Stomach (tissue), 8 donors: ENCODE measurements at regions not wholly inside any gene's neighbourhood (a gene's known extent, or its start where the extent isn't known, plus 50 kb on each side); places are given as distances from the start of the nearest gene placed in this dataset.

Experiments
- DNase-seq, 2 donors: peaks; one replicate each; pipeline versions ENCODE4 v3.0.0 to v3.0.0-alpha.2; 2013 to 2019
- H3K27ac ChIP-seq, 5 donors: fragments of 200-600 bp in 4 of 5; sonication (generic) in 4 of 5; one replicate each; pipeline ENCODE4 v1.5.1; 2013 to 2019; ENCODE audit warnings: mild to moderate bottlenecking in 1 of 5, moderate library complexity in 1 of 5
- H3K27me3 ChIP-seq, 3 donors: fragments of 200-600 bp; sonication (generic); one replicate each; pipeline ENCODE4 v1.5.1; 2017 to 2019; ENCODE audit warnings: mixed run types in 1 of 3
- H3K36me3 ChIP-seq, 4 donors: fragments of 200-600 bp; sonication (generic); 1 replicate in 3 of 4; 2 replicates in 1 of 4; pipeline ENCODE4 v1.5.1; 2016 to 2019
- H3K4me1 ChIP-seq, 4 donors: fragments of 200-600 bp; sonication (generic); one replicate each; pipeline ENCODE4 v1.5.1; 2016 to 2019
- H3K4me3 ChIP-seq, 4 donors: fragments of 200-600 bp; sonication (generic) in 3 of 4; one replicate each; pipeline ENCODE4 v1.5.1; 2016 to 2019; ENCODE audit warnings: mild to moderate bottlenecking in 1 of 4
- H3K9me3 ChIP-seq, 4 donors: fragments of 200-600 bp; sonication (generic); one replicate each; pipeline ENCODE4 v1.5.1; 2016 to 2019
- EP300 ChIP-seq: sonication (generic); formaldehyde crosslinking; IDR thresholded peaks from one replicate; pipeline ENCODE4 v1.6.1; 2017; ENCODE audit warnings: antibody characterized with exemption
- POLR2A ChIP-seq, 4 donors: fragments of 450-650 bp; IDR thresholded peaks; one replicate each; pipeline ENCODE4 v1.6.1; 2016; ENCODE audit warnings: antibody characterized with exemption in 4 of 4, control low read depth in 2 of 4, mild to moderate bottlenecking in 1 of 4, moderate library complexity in 1 of 4
- POLR2AphosphoS5 ChIP-seq, 3 donors: sonication (generic); formaldehyde crosslinking; IDR thresholded peaks; one replicate each; pipeline ENCODE4 v1.6.1; 2016; ENCODE audit warnings: antibody characterized with exemption in 3 of 3
- WGBS, 5 donors: extraction: QIAGEN DNeasy Blood & Tissue Kit in 3 of 5; methylation state at CpG; one replicate each; pipeline versions ENCODE4 v1.1.5 to v1.1.7; 2013 to 2018; 5-methylcytosine and 5-hydroxymethylcytosine counted together
- intact Hi-C: fragments of 100-400 bp; cut with DNase I; formaldehyde crosslinking; loops from one replicate; pipeline ENCODE4 v1.15.1; 2023; ENCODE audit warnings: low total_unique reads
- TF ChIP-seq, protein P1 (sequence below), 7 experiments: fragments of 450-650 bp in 4 of 7; fragments of 200-600 bp in 3 of 7; sonication (generic) in 3 of 7; IDR thresholded peaks; one replicate each; pipeline ENCODE4 v1.5.1; 2016 to 2019; ENCODE audit warnings: antibody characterized with exemption in 7 of 7, control low read depth in 2 of 7, mild to moderate bottlenecking in 1 of 7
- donor health status: healthy with polysubstance abuse.
- donor health status: Bipolar disorder and iron deficiency.
- donor health status: healthy.

DNA sequence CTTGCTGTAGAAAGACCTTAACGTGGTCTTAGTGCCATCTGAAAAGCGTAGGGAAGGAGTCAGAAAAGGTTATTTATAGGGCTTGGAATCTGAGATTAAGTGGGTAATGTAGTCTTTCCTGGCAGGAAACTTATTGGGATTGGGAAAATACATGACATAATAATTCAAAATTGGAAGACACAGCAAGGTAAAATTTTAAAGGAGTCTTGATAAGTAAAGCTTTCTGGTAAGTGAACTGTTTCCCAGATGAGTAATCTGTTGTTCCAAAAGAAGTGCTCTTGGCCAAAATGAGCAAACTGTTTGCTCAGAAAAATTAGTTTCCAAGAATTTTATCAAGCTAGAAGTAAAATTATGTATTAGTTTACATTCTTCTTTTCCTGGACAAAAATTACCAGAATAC, 149.3 kb upstream of the TMTC2 start:
- DNase-seq, result no peak
- Histone ChIP-seq H3K27ac (no peak overlapping the region), H3K4me3 (no peak overlapping the region), H3K27me3 (no peaks in the 10 kb centered on the region), H3K36me3 (no peaks in the 10 kb centered on the region), H3K9me3 (peaks cover 0 to 13% (median 5%) of the 10 kb centered on the region in 4 donors), H3K4me1 (no peaks in the 10 kb centered on the region)
- TF ChIP-seq, protein P1, sequence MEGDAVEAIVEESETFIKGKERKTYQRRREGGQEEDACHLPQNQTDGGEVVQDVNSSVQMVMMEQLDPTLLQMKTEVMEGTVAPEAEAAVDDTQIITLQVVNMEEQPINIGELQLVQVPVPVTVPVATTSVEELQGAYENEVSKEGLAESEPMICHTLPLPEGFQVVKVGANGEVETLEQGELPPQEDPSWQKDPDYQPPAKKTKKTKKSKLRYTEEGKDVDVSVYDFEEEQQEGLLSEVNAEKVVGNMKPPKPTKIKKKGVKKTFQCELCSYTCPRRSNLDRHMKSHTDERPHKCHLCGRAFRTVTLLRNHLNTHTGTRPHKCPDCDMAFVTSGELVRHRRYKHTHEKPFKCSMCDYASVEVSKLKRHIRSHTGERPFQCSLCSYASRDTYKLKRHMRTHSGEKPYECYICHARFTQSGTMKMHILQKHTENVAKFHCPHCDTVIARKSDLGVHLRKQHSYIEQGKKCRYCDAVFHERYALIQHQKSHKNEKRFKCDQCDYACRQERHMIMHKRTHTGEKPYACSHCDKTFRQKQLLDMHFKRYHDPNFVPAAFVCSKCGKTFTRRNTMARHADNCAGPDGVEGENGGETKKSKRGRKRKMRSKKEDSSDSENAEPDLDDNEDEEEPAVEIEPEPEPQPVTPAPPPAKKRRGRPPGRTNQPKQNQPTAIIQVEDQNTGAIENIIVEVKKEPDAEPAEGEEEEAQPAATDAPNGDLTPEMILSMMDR (IDR thresholded peaks at IDR 0.05), result no peak
- no peak for TF ChIP-seq POLR2AphosphoS5 (IDR thresholded peaks at IDR 0.05)
- TF ChIP-seq POLR2A (IDR thresholded peaks at IDR 0.05), result no peak
- TF ChIP-seq EP300, result no peak
- WGBS, 5 donors, result 68 to 82% (median 79%) methylated on average over 2 of the region's 2 CpGs
- intact Hi-C loops, result no loop called here

DNA sequence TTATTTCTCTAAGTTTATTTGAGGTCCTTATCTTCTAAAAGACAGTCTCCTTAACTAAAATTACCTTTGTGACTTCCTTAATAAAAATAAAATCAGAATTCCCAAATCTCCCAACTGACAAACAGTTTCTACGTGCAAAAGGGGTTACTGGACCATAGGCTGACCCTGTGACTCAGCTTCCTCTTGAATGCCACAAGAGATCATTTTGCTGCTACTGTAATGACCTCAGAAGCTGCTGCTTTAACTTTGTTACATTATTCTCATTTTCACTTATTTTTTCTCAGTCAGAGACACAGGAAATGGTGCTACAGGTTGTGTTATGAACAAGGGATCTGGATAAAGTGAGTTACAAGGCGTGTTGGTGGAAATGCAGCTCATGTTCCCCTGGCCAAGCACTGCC, 132.2 kb upstream of the TMTC2 start:
- Histone ChIP-seq H3K36me3 (no peaks in the 10 kb centered on the region), H3K9me3 (peaks cover 0 to 32% (median 20%) of the 10 kb centered on the region in 4 donors), H3K27me3 (no peaks in the 10 kb centered on the region), H3K4me1 (no peaks in the 10 kb centered on the region), H3K4me3 (no peak overlapping the region), H3K27ac (no peak overlapping the region)
- TF ChIP-seq POLR2AphosphoS5 (IDR thresholded peaks at IDR 0.05), result no peak
- TF ChIP-seq EP300, result no peak
- TF ChIP-seq, protein P1 (IDR thresholded peaks at IDR 0.05), result no peak
- TF ChIP-seq POLR2A (IDR thresholded peaks at IDR 0.05), result no peak
- intact Hi-C loops, result no loop called here
- 50 to 67% (median 60%) methylated on average over 2 of the region's 2 CpGs for WGBS, 5 donors
- DNase-seq, result no peak

DNA sequence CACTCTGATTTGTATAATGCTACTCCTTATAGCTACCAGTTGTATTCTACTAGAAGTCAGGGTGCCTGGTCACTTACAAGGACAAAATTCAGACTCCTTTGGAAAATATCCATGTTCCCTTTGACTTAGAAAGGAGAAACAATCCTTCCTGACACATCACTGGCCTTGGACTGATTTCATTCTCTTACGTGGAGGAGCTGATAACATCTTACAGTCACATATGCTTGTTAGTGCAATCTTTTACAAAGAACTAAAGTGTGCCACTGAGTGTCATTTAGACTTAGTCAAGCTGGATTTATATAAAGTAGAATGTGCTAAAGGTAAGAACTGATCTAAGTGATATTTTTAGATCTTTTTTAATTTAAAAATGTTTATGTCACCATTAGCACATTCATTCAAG, 131.0 kb upstream of the TMTC2 start:
- H3K36me3 ChIP-seq, result no peaks in the 10 kb centered on the region
- no peak for DNase-seq
- no peaks in the 10 kb centered on the region for H3K4me1 ChIP-seq
- no peak overlapping the region for H3K4me3 ChIP-seq
- no peaks in the 10 kb centered on the region for H3K27me3 ChIP-seq
- intact Hi-C loops, result no loop called here
- peaks cover 0 to 21% (median 12%) of the 10 kb centered on the region in 4 donors for H3K9me3 ChIP-seq
- 7 to 21% (median 12%) methylated on average over 1 of the region's 1 CpG for WGBS, 5 donors
- TF ChIP-seq EP300, result no peak
- no peak overlapping the region for H3K27ac ChIP-seq

DNA sequence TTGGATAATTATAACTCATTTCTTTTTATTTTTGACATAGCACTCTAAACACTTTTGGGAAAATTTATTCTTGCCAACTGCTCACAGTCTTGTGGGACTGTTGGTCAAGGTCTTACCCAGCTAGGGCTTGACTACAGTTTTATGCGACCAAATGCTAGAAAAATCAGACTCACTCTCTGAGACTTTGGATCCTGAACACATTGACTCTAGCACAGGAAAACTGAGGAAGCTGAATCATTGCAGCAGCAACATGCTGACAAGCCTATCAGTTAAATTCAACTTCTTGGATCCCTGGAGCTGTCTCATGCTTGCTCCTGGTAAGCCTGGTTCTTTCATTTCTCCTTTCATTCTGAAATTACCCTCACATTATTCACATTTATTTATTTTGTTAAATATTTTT, 120.7 kb upstream of the TMTC2 start:
- no peak overlapping the region for H3K4me3 ChIP-seq
- no peaks in the 10 kb centered on the region for H3K36me3 ChIP-seq
- no peaks in the 10 kb centered on the region for H3K4me1 ChIP-seq
- TF ChIP-seq POLR2A (IDR thresholded peaks at IDR 0.05) (no peak), EP300 (no peak), POLR2AphosphoS5 (IDR thresholded peaks at IDR 0.05) (no peak)
- TF ChIP-seq, protein P1 (IDR thresholded peaks at IDR 0.05), result no peak
- intact Hi-C loops, result no loop called here
- no peak overlapping the region for H3K27ac ChIP-seq
- no peak for DNase-seq
- H3K9me3 ChIP-seq, result no peaks in the 10 kb centered on the region
- WGBS, 5 donors, result 33 to 91% (median 57%) methylated on average over 1 of the region's 1 CpG
- no peaks in the 10 kb centered on the region for H3K27me3 ChIP-seq

DNA sequence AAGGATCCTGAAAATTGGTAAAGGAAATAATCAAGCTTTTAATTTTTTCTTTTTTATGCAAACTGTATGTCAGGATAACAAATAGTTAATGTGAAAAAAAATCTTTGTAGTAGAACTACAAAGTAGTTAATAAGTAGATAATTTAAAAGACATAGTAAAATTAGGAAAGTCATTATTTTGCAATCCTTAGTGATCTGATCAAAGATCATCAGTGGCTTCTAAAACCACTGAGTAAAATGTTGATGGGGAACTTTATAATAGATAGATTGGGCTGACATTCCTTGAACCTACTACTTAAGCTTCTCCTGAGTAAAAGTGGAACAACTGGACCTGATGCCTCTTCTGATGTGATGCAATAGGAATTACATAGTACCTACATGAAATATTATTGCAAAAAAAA, 119.0 kb upstream of the TMTC2 start:
- intact Hi-C loops, result no loop called here
- no peaks in the 10 kb centered on the region for H3K27me3 ChIP-seq
- H3K4me1 ChIP-seq, result no peaks in the 10 kb centered on the region
- H3K9me3 ChIP-seq, result no peaks in the 10 kb centered on the region
- H3K4me3 ChIP-seq, result no peak overlapping the region
- no peak overlapping the region for H3K27ac ChIP-seq
- no peak for DNase-seq
- no peaks in the 10 kb centered on the region for H3K36me3 ChIP-seq
- no peak for TF ChIP-seq POLR2A (IDR thresholded peaks at IDR 0.05)
- TF ChIP-seq EP300, result no peak
- no peak for TF ChIP-seq POLR2AphosphoS5 (IDR thresholded peaks at IDR 0.05)
- TF ChIP-seq, protein P1 (IDR thresholded peaks at IDR 0.05), result no peak
